Lung (tissue), 11 donors: ENCODE measurements at regions not wholly inside any gene's neighbourhood (a gene's known extent, or its start where the extent isn't known, plus 50 kb on each side); places are given as distances from the start of the nearest gene placed in this dataset.

Experiments used
- ATAC-seq: fragments of 200-7000 bp; cut with Tn5 transposase; one replicate; pipeline ENCODE4 v1.9.1; 2020; ENCODE audit warnings: moderate number of reproducible peaks; ENCODE audit not compliant: insufficient read depth, low FRiP score
- DNase-seq, 3 donors: peaks; one replicate each; pipeline ENCODE4 v3.0.0-alpha.2; 2013 to 2017
- H3K27ac ChIP-seq, 2 donors: one replicate each; pipeline ENCODE4 v1.5.1; 2013; ENCODE audit warnings: mild to moderate bottlenecking in 2 of 2, moderate library complexity in 2 of 2, control low read depth in 1 of 2, inconsistent platforms in 1 of 2, low read depth in 1 of 2, low read length in 1 of 2
- H3K27me3 ChIP-seq, 3 donors: one replicate each; pipeline ENCODE4 v1.5.1; 2013; ENCODE audit warnings: low read length in 2 of 3; ENCODE audit not compliant: control insufficient read depth in 3 of 3, insufficient read depth in 3 of 3
- H3K36me3 ChIP-seq, 4 donors: one replicate each; pipeline ENCODE4 v1.5.1; 2013; ENCODE audit warnings: low read length in 4 of 4, mild to moderate bottlenecking in 1 of 4, moderate library complexity in 1 of 4; ENCODE audit not compliant: control insufficient read depth in 4 of 4, insufficient read depth in 4 of 4
- H3K4me1 ChIP-seq, 5 donors: one replicate each; pipeline ENCODE4 v1.5.1; 2013; ENCODE audit warnings: low read length in 5 of 5, mild to moderate bottlenecking in 2 of 5, moderate library complexity in 1 of 5; ENCODE audit not compliant: control insufficient read depth in 5 of 5, insufficient read depth in 5 of 5
- H3K4me3 ChIP-seq: one replicate; pipeline ENCODE4 v1.5.1; 2013; ENCODE audit warnings: mild to moderate bottlenecking, control low read depth, moderate library complexity
- H3K9ac ChIP-seq, 2 donors: one replicate each; pipeline ENCODE4 v1.5.1; 2013; ENCODE audit warnings: low read length in 2 of 2, control low read depth in 1 of 2; ENCODE audit not compliant: insufficient read depth in 1 of 2
- H3K9me3 ChIP-seq, 4 donors: one replicate each; pipeline ENCODE4 v1.5.1; 2013; ENCODE audit warnings: low read length in 3 of 4, mild to moderate bottlenecking in 1 of 4, moderate library complexity in 1 of 4; ENCODE audit not compliant: control insufficient read depth in 4 of 4, insufficient read depth in 3 of 4
- CTCF ChIP-seq: IDR thresholded peaks from 2 replicates; pipeline ENCODE4 v1.5.1; 2012; ENCODE audit warnings: mild to moderate bottlenecking; ENCODE audit errors: control extremely low read depth, extremely low read depth
- WGBS, 2 donors: extraction: QIAGEN DNeasy Blood & Tissue Kit; methylation state at CpG; one replicate each; pipeline ENCODE4 v1.1.7; 2013; 5-methylcytosine and 5-hydroxymethylcytosine counted together
- donor health status: control.
- donor health status: control.
- donor health status: Bipolar disorder and iron deficiency.
- donor health status: healthy.
- donor health status: DM: yes; HTN: yes; CAD: no.

- H3K9me3 ChIP-seq, result no peaks in the 10 kb centered on the region
- no peak for TF ChIP-seq CTCF
- DNase-seq, result no peak
- no peak for ATAC-seq
- H3K4me3 ChIP-seq, result no peak overlapping the region
- H3K9ac ChIP-seq, result no peak overlapping the region
- H3K27me3 ChIP-seq, result no peaks in the 10 kb centered on the region
- peaks cover 8 to 19% (median 14%) of the 10 kb centered on the region in 4 donors for H3K36me3 ChIP-seq
- WGBS, 2 donors, result 95% methylated on average over 2 of the region's 2 CpGs
- no peak overlapping the region for H3K27ac ChIP-seq
- H3K4me1 ChIP-seq, result no peaks in the 10 kb centered on the region
Observed at GRCh38 chr6:144796070-144796469, 510.9 kb downstream of the UTRN start.

GRCh38 chr6:144797881-144798589 lies 512.9 kb downstream of the UTRN start:
- H3K27me3 ChIP-seq, result no peaks in the 10 kb centered on the region
- WGBS, 2 donors, result 90 to 93% methylated on average over 7 of the region's 7 CpGs
- H3K9me3 ChIP-seq, result no peaks in the 10 kb centered on the region
- H3K9ac ChIP-seq, result no peak overlapping the region
- ATAC-seq (no peak), DNase-seq (no peak)
- H3K27ac ChIP-seq, result no peak overlapping the region
- TF ChIP-seq CTCF, result no peak
- no peak overlapping the region for H3K4me3 ChIP-seq
- peaks cover 10 to 19% (median 14%) of the 10 kb centered on the region in 4 donors for H3K36me3 ChIP-seq
- no peaks in the 10 kb centered on the region for H3K4me1 ChIP-seq

GRCh38 chr6:144804246-144804790 lies 519.2 kb downstream of the UTRN start:
- TF ChIP-seq CTCF, result no peak
- H3K4me3 ChIP-seq, result no peak overlapping the region
- H3K36me3 ChIP-seq, result peaks cover 0 to 3% (median 2%) of the 10 kb centered on the region in 4 donors
- DNase-seq (no peak), ATAC-seq (no peak)
- H3K27ac ChIP-seq, result no peak overlapping the region
- peaks cover 0 to 3% (median 0%) of the 10 kb centered on the region in 5 donors for H3K4me1 ChIP-seq
- H3K9me3 ChIP-seq, result no peaks in the 10 kb centered on the region
- no peaks in the 10 kb centered on the region for H3K27me3 ChIP-seq
- H3K9ac ChIP-seq, result no peak overlapping the region
